ENCODE measurements at regions not wholly inside any gene's neighbourhood (a gene's known extent, or its start where the extent isn't known, plus 50 kb on each side); places are given as distances from the start of the nearest gene placed in this dataset.

- TF ChIP-seq ZNF211 (tag by site-specific recombination; IDR thresholded peaks at IDR 0.05; ENCODE audit: low read depth) (no peak), ZNF596 (tag by site-specific recombination; IDR thresholded peaks at IDR 0.05) (no peak), ZNF768 (tag by site-specific recombination; IDR thresholded peaks at IDR 0.05) (no peak)
- CTCF ChIA-PET: no interaction called here
- H3K36me3 ChIP-seq (ENCODE audit: control insufficient read depth in 2 of 2, insufficient read depth in 1 of 2, low read length in 2 of 2): no peaks in the 10 kb centered on the region
- no peaks in the 10 kb centered on the region for H3K9me3 ChIP-seq (ENCODE audit: control insufficient read depth, insufficient read depth, low read depth, low read length)
- no peaks in the 10 kb centered on the region for H3K4me1 ChIP-seq (ENCODE audit: control insufficient read depth, insufficient read depth, low read length)
- POLR2A ChIA-PET: no interaction called here
- H3K4me3 ChIP-seq (ENCODE audit: low read depth, low read length): no peak overlapping the region
- no peak overlapping the region for H3K27ac ChIP-seq (ENCODE audit: extremely low read depth, low read depth, low read length)
Measured at GRCh38 chr3:139132976-139133375, 88.3 kb upstream of the PRR23C start.

GRCh38 chr3:139134678-139135372 lies 90.1 kb upstream of the PRR23C start:
- ChIA-PET CTCF (no interaction called here), POLR2A (no interaction called here)
- Histone ChIP-seq H3K27ac (ENCODE audit: extremely low read depth, low read depth, low read length) (no peak overlapping the region), H3K4me3 (ENCODE audit: low read depth, low read length) (no peak overlapping the region), H3K4me1 (ENCODE audit: control insufficient read depth, insufficient read depth, low read length) (no peaks in the 10 kb centered on the region), H3K36me3 (ENCODE audit: control insufficient read depth in 2 of 2, insufficient read depth in 1 of 2, low read length in 2 of 2) (no peaks in the 10 kb centered on the region), H3K9me3 (ENCODE audit: control insufficient read depth, insufficient read depth, low read depth, low read length) (no peaks in the 10 kb centered on the region)
- TF ChIP-seq ZSCAN23 (tag by site-specific recombination; IDR thresholded peaks at IDR 0.05) (no peak), PRDM6 (tag by site-specific recombination; IDR thresholded peaks at IDR 0.05) (no peak), PATZ1 (tag by site-specific recombination; IDR thresholded peaks at IDR 0.05) (no peak), ZNF510 (tag by site-specific recombination; IDR thresholded peaks at IDR 0.05; ENCODE audit: insufficient replicate concordance) (no peak), ZNF548 (tag by site-specific recombination; IDR thresholded peaks at IDR 0.05) (no peak), ZNF624 (tag by site-specific recombination; IDR thresholded peaks at IDR 0.05) (no peak), ZNF16 (tag by site-specific recombination; IDR thresholded peaks at IDR 0.05; ENCODE audit: low read depth) (no peak), SP2 (tag by site-specific recombination; IDR thresholded peaks at IDR 0.05) (no peak), ZNF473 (tag by site-specific recombination; IDR thresholded peaks at IDR 0.05) (no peak), ZNF596 (tag by site-specific recombination; IDR thresholded peaks at IDR 0.05) (no peak), ZNF830 (tag by site-specific recombination; IDR thresholded peaks at IDR 0.05; ENCODE audit: low read depth) (no peak), ZNF776 (tag by site-specific recombination; IDR thresholded peaks at IDR 0.05; ENCODE audit: borderline replicate concordance) (no peak), KLF17 (tag by site-specific recombination; IDR thresholded peaks at IDR 0.05) (no peak), ZNF398 (tag by site-specific recombination; IDR thresholded peaks at IDR 0.05) (no peak)
